Lower leg skin (tissue), 4 donors: ENCODE measurements at regions not wholly inside any gene's neighbourhood (a gene's known extent, or its start where the extent isn't known, plus 50 kb on each side); places are given as distances from the start of the nearest gene placed in this dataset.

Source experiments
- DNase-seq, 2 donors: peaks; one replicate each; pipeline ENCODE4 v3.0.0-alpha.2; 2019; ENCODE audit warnings: low spot score in 2 of 2
- H3K4me3 ChIP-seq: fragments of 200-600 bp; sonication (generic); 2 replicates; pipeline ENCODE4 v1.5.1; 2017; ENCODE audit warnings: mild to moderate bottlenecking, low read depth; ENCODE audit not compliant: poor library complexity, severe bottlenecking
- CTCF ChIP-seq, 3 donors: fragments of 450-650 bp; IDR thresholded peaks; one replicate each; pipeline ENCODE4 v1.5.1; 2016; ENCODE audit warnings: antibody characterized with exemption in 3 of 3, mild to moderate bottlenecking in 3 of 3, moderate library complexity in 2 of 3
- POLR2A ChIP-seq, 2 donors: fragments of 450-650 bp; IDR thresholded peaks; one replicate each; pipeline ENCODE4 v1.6.1; 2016 to 2017; ENCODE audit warnings: antibody characterized with exemption in 2 of 2, mild to moderate bottlenecking in 1 of 2, moderate library complexity in 1 of 2
- WGBS, 2 donors: methylation state at CpG; one replicate each; pipeline ENCODE4 v1.1.5; 2018; 5-methylcytosine and 5-hydroxymethylcytosine counted together
- intact Hi-C: fragments of 100-400 bp; cut with DNase I; formaldehyde crosslinking; loops from one replicate; pipeline ENCODE4 v1.15.0; 2023; ENCODE audit warnings: low total_unique reads

- DNase-seq: peak in 1 of 2 donors; percentile 85
- TF ChIP-seq POLR2A (IDR thresholded peaks at IDR 0.05): no peak
- no peak for TF ChIP-seq CTCF (IDR thresholded peaks at IDR 0.05)
Measured at GRCh38 chr15:66882251-66883020, 180.4 kb downstream of the SMAD6 start.

DNA sequence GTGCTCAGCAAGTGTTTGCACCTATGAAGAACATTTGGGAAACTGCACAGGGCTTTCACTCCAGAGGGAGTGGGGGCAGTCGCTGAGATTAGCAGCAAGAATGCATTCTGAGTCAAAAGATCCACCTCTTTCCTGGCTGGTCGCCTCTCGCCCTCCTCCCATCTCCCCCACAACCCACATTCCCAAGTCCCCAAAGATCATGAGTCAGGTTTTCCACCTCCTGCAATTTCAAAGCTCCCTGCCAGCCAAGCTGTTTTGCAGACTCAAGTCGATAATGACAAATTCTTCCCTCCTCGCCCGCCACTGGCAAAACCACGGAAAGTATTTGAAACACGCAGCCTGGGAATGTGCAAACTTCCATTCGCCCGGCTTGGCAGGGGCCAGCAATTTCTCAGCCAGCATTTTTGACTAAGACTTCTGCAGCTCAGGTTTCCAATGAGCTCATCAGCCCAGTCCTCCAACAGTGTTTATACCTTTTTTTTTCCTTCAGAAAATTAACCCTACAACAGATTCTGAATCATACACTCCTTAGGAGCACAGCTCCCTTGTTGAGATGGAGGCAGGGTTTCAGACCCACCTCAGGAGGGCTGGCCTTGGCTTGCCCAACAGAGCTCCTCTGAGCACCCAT is 181.4 kb downstream of the SMAD6 start:
- intact Hi-C loops: no loop called here
- WGBS, 2 donors: 8 to 19% methylated on average over 10 of the region's 10 CpGs
- no peak overlapping the region for H3K4me3 ChIP-seq
- no peak for TF ChIP-seq POLR2A (IDR thresholded peaks at IDR 0.05)
- no peak for TF ChIP-seq CTCF (IDR thresholded peaks at IDR 0.05)
- peak; percentile 93 to 98 for DNase-seq

More at GRCh38 chr15:66882251-66883020, 180.4 kb downstream of the SMAD6 start:
- WGBS, 2 donors: 63 to 71% methylated on average over 11 of the region's 11 CpGs
- H3K4me3 ChIP-seq: no peak overlapping the region
- intact Hi-C loops: no loop called here

DNA sequence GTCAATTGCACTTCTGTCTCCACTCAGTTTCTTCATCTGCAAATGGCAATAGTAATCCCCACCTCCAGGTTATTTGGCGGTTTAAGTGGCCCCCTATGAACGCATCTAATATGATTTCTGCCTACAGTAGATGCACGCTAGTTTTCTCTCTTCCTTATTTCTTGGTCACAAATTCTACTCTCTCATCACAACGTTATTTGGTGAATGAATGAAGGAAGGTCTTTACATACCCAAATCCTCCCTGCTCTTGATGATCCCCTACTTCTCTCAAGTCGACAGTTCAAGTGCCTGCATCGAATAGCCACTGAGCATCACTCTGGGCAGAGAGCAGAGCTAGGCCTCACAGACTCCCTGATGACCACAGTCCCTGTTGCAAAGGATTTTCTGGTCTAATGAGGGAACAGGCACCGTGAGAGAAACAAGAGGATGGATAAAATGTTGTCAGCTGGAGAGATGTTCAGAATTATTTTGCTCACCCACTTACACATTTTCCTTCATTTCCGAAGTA is 181.2 kb upstream of the SMAD3 start:
- H3K4me3 ChIP-seq: no peak overlapping the region
- intact Hi-C loops: no loop called here
- DNase-seq: peak in 1 of 2 donors; percentile 29
- WGBS, 2 donors: 79 to 81% methylated on average over 8 of the region's 8 CpGs
- TF ChIP-seq CTCF (IDR thresholded peaks at IDR 0.05): no peak
- no peak for TF ChIP-seq POLR2A (IDR thresholded peaks at IDR 0.05)

DNA sequence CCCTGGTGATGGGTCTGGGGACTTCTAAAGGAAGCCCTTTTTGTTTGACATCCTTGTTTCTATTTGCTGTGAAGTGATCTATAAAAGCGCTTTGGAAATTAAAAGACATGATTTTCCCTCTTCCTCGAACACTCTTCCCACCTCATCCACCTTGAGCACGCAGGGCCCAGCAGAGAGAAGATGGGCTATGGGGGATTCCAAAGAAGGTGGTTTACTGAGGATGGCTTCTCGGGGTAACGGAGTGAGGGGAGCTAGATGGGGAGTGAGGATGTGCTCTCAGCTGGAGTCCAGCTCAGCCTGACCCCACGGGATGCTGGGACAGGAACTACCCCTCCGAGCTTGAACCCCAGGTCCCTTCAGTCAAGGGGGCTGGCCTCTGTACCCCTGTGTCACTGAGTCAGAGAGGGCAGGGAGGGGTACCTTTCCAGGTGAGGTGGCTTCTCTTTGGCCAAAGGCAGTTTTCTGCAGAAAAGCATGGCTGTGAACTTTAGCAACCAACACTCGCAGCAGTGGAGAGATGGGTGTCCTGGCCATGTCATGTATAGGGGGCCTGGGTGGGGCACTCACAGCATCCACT is 180.7 kb upstream of the SMAD3 start:
- TF ChIP-seq POLR2A (IDR thresholded peaks at IDR 0.05) (no peak), CTCF (IDR thresholded peaks at IDR 0.05) (no peak)
- intact Hi-C loops: no loop called here
- WGBS, 2 donors: 95 to 98% methylated on average over 8 of the region's 8 CpGs
- H3K4me3 ChIP-seq: no peak overlapping the region
- peak in 1 of 2 donors; percentile 70 for DNase-seq

GRCh38 chr15:66885281-66885915 is 180.0 kb upstream of the SMAD3 start:
- no peak overlapping the region for H3K4me3 ChIP-seq
- WGBS, 2 donors: 94% methylated on average over 5 of the region's 5 CpGs
- peak in 1 of 2 donors; percentile 28 for DNase-seq
- intact Hi-C loops: no loop called here
- TF ChIP-seq POLR2A (IDR thresholded peaks at IDR 0.05): no peak
- TF ChIP-seq CTCF (IDR thresholded peaks at IDR 0.05): no peak
